SK-MEL-5 (cell line): ENCODE measurements at regions not wholly inside any gene's neighbourhood (a gene's known extent, or its start where the extent isn't known, plus 50 kb on each side); places are given as distances from the start of the nearest gene placed in this dataset.
"Not testable (repeated sequence)": the region's sequence is repeated elsewhere in the genome, so short reads cannot be mapped to it uniquely, and the experiment has no call there.

Experiments
- DNase-seq: peaks from one replicate; pipeline ENCODE4 v3.0.0-alpha.2; 2016; ENCODE audit warnings: low read depth, low spot score
- in situ Hi-C: cut with HindIII; loops from 2 replicates; pipeline ENCODE4 v1.10.0; 2016; ENCODE audit warnings: low sequenced_read_pairs, high pct_unique_total_duplicates, low pct_unique_long_range_greater_than_20kb

DNA sequence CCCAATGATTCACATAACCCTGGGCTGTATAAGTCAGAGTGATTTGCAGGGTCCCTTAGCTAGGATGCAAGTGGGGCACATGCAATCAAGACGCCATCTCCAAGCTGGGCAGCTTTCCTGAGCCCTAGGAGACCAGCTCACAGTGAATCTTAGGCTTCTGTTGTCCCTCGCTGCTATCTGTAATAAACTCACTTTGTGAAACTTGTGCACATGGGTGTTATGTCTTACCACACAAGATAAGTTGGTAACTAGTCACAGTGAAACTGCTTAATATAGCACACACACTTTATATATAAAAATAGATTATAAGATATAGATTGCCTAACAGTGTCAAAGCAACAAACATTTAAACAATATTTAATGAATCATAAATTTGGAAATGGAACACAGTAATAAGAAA, 658.5 kb downstream of the SLCO4C1 start:
- no peak for DNase-seq
- in situ Hi-C loops, result no loop called here

DNA sequence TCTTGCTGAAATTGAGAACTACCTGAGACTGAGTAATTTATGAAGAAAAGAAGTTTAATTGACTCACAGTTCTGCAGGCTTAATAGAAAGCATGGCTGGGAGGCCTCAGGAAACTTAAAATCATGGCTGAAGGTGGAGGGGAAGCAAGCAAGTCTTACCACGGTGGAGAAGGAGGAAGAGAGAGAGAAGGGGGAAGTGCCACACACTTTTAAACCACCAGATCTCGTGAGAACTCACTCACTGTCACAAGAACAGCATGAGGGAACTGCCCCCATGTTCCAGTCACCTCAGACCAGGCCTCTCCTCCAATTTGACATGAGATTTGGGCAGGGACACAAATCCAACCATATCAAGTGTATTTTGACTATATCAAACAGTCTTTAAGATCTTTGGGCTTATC, 668.3 kb downstream of the SLCO4C1 start:
- in situ Hi-C loops, DNase-seq: not testable (repeated sequence)

DNA sequence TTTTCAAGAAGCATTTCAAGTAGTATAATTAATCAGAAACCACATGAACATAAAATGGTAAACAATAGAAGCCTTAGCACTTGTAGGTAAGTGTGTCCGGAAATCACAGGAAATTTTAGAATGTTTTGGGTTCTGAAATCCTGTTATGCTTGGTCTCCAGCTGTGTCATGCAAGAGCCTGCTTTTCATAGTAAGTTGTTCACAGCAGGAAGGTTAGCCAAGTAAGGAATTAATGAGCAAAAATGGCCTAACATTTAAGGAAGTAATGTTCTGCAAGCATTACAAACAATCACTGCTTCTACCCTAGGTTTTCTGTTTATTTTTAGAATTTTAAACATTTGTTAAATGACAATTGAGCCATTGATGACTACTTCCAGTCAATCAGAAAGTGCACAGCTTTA, 669.5 kb downstream of the SLCO4C1 start:
- in situ Hi-C loops, result no loop called here
- DNase-seq, result no peak

DNA sequence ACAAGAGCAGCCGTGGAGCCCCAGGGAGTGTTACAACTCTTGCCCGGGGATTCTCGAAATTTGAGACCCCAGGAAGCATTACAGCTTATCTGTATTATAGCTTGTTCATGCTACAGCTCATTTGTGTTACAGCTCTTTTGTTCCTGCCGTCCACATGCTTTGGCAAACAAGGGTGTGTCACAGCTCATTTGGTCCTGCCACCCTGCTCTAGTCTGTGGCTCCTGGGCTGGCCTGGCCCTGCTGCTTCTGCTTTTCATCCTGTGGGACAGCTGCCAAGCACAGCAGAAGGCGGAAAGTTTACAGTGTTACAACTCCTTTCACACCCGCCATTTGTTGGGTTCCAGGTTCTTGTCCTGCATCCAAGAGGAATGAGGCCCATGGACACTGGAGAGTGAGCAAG, 685.0 kb downstream of the SLCO4C1 start:
- DNase-seq, result no peak
- in situ Hi-C loops, result no loop called here

DNA sequence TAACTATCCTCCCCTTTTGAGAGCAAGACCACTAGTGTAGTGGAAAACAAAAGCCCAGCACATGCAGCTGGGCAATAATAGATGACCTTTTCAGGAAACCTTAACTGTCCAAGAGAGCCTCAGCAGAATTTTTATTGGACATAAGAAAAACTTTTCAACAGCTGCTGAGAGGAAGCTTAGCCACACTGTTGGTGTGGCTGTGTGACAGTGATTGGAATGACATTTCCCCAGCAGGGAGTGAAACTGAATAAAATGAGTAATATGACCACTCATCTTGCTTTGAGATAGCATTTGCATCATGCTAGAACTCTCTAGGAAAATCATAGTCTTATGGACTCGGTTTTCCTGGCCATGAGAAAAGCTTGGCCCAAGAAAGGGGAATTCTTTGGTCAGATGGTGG, 687.8 kb downstream of the SLCO4C1 start:
- in situ Hi-C loops, result no loop called here
- DNase-seq, result no peak

DNA sequence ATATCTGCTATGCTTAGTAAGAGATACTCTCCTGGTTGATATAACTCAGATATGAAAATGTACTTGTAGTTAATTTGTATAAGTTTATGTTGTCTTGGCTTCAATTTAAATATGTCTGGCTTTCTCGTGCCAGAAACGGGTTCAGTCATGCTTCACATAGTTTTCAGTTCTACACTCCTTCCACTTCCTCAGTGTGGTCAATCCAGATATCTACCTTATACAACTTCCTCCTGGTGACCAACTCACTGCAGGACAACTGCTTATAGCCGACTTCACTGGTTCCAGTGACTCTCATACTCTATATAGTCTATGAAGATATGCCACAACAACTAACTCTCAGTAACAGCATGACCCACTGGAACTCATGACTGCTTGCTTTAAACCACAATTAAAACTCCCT, 690.4 kb downstream of the SLCO4C1 start:
- DNase-seq, result no peak
- in situ Hi-C loops, result no loop called here

DNA sequence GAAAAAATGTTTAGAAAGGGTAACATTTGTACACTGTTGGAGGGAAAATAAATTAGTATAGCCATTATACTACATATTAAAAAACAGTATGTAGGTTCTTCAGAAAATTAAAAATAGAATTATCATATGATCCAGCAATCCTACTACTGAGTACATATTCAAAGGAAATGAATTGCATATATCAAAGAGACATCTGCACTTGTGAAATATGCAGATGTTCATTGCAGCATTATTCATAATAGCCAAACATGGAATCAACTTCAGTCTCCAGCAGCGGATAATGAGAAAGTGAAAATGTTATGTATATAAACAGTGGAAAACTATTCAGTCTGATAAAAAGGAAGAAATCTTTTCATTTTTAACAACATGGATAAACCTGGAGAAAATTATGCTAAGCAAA, 695.5 kb downstream of the SLCO4C1 start:
- in situ Hi-C loops, result no loop called here

DNA sequence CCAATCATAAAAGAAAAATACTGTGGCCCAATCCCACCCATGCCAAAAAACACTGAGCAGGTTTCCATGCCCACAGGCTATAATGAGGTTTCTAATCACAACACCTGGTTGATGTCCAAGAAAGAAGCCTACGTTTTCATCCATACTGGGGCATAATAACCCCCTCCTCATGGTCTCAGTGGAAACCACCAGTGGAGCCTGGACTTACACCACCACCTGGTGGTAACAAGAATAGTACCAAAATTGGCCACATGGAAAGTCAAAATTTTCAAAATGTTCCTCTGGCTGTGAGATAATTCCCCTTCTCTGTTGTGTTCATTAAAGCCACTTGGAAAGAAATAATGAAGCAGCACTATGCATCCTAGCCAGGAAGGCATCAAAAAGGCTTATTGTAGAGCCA, 687.3 kb upstream of the ST8SIA4 start:
- in situ Hi-C loops, result no loop called here
- DNase-seq, result peak; percentile 31

More for the DNA sequence above, 695.5 kb downstream of the SLCO4C1 start:
- no peak for DNase-seq

DNA sequence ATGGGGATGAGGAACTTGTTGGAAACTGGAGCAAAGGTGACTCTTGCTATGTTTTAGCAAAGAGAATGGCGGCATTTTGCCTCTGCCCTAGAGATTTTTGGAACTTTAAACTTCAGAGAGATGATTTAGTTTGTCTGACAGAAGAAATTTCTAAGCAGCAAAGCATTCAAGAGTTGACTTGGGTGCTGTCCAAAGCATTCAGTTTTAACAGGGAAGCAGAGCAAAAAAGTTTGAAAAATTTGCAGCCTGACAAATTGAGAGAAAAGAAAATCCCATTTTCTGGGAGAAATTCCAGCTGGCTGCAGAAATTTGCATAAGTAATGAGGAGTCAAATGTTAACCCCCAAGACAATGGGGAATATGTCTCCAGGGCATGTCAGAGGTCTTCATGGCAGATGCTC, 682.3 kb upstream of the ST8SIA4 start:
- in situ Hi-C loops, result no loop called here
- DNase-seq, result no peak

DNA sequence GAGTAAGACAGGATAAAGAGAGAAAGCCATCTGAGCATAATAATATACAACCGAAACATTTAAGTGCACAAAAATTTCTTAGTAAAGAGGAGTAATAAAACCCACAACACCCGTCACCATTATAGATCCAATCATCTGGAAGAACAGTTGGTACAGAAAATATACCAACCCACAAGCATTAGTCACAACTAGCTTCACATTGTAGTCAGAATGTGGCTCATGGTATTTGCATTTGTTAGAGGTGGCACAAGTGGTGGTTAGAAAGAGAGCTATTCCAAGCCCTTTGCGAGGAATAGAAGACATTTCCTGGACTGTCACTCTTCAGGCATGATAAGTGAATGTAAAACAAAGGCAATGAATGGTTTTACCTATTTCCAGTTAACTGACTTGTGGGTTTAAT, 677.5 kb upstream of the ST8SIA4 start:
- DNase-seq, result no peak
- in situ Hi-C loops, result no loop called here

DNA sequence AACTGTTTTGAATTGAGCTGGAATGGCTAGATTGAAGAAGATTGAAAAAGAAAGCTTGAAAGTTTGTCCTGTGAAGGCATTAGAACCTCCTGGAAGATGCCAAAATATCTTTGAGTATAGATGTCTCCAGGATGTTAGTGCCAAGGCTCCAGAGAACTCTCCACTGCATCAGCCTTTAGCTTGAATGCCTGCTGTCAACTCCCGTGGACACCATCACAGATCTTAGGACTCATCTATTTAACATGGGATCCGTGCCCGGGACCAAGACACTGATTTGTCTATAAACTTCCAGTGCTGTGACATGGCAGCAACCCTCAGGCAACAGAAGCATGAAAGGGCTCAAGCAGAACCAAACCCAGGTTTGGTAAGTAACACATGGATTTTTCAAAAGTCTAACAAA, 670.9 kb upstream of the ST8SIA4 start:
- in situ Hi-C loops, result no loop called here

DNA sequence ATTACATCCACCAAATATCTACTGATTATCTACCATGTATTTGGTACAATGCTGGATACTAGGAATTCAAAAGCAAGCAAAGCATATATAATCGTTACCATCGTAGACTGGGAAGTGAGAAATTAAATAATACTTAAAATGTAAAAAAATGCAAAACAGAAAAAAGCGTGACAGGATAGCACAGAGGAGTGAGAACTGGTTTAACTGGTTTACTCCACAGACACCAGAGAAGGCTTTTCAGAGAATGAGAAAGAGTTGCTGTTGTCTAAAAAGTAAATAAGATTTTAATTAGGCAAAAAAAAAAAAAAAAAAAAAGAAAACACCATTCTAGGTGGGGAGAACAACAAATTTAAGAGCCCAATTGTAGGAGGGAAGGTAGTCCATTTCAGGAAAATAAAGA, 657.9 kb upstream of the ST8SIA4 start:
- in situ Hi-C loops, result no loop called here
- no peak for DNase-seq

More for the DNA sequence above, 670.9 kb upstream of the ST8SIA4 start:
- DNase-seq, result no peak

DNA sequence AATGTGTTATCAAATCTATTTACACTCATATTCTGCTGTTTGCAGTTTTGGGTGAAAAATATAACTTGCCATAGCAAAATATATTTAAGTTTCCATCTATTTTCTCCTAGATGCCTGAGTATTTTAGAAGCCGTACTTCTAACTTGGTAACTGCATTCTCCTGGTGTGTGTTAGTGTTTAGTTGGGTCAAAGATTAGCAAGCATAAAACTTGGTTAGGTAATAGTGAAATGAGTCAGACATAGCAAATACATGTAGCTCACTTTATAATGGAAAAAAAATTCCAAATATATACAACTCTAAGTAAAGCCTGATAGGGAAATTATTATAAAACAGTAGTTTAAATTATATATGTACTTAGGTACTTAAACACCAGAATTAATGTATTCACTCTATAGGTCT, 640.7 kb upstream of the ST8SIA4 start:
- in situ Hi-C loops, result no loop called here
- DNase-seq, result no peak

DNA sequence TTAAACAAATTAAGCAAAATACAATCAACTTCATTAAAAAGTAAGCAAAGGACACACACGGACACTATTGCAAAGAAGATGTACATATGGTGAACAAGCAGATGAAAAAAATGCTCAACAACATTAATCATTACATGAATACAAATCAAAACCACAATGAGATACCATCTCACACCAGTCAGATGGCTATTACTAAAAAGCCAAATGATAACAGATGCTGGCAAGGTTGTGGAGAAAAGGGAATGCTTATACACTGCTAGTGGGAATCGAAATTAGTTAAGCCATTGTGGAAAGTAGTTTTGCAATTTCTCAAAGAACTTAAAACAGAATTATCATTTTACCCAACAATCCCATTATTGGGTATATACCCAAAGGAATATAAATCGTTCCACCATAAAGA, 636.2 kb upstream of the ST8SIA4 start:
- DNase-seq, result no peak

DNA sequence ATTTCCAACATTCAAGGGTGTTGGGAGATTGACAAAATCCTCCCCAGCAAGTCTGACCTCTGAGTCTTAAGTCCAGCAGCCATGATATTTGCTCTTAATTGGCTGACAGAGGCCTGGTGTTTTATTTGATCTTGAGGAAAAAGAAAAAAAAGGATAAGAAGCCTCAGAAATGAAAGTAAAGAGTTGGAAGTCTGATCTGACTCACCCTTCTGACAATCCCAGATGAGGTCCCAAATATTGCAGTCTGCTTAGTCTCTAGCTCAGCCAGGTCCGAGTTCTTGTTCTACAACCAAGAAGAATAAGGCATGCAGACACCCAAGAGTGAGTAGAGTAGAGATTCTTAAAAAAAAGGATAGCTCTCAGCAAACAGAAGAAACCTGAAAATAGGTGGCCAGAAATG, 632.5 kb upstream of the ST8SIA4 start:
- in situ Hi-C loops, result no loop called here
- DNase-seq, result no peak

More for the DNA sequence above, 636.2 kb upstream of the ST8SIA4 start:
- in situ Hi-C loops, result no loop called here

DNA sequence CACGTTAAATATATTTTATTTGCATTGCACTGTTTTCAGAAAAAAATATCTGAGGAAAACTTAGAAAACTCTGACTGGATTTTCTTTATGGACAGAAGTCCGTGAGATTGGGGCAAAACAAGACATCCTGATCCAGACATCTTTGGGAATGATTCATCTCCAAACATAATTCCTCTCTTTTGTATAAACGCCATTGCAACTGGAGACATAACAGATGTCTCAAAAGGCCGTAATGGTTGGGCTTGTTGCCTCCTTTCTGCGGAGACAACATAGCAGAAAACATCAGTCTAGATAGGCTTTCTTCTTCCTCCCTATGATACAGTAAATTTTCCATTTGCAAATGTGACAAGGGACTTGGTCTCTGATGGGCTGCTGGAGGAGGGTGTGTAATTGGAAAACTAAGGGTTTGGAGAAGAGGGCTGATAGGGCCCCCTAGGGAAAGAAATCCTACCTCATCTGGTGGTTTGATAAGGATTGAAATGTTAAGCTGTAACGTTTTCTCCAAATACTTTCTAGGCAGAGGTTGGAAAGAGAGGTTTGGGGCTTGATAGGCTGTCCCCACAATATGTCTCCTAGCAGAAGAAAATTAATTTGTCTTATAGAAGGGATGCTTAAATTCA, 631.5 kb upstream of the ST8SIA4 start:
- no peak for DNase-seq
- in situ Hi-C loops, result no loop called here

DNA sequence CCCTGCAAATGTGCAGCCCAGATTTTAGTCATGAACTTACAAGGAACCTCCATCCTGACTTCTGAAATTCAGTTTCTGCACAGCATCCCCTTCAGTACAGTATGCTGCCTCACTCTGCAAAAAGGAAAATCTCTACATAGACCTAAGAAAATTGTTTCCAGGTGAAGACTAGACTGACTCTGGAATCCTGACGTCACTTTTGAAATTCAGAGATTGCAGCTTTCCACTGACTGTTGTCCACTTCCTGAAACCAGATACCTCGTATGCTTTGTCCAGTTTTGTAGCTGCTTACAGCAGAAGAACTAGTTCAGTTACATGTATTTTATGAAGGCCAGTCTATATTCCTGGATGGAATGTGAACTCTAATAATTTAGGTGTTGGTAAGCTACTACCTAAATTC, 629.3 kb upstream of the ST8SIA4 start:
- DNase-seq, result no peak
- in situ Hi-C loops, result no loop called here

DNA sequence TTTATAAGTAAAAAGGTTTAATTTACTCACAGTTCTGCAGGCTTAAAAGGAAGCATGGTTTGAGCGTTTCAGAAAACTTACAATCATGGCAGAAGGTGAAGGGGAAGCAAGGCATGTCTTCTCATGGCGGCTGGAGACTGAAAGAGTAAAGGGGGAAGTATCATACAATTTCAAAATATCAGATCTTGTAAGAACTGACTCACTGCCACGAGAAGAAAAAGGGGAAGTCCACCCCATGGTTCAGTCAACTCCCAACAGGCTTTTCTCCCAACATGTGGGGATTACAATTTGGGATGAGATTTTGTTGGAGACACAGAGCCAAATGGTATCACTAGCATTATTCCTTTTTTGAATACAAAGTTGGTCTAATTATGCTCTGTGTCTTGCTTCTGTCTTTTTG, 627.9 kb upstream of the ST8SIA4 start:
- in situ Hi-C loops, result no loop called here

DNA sequence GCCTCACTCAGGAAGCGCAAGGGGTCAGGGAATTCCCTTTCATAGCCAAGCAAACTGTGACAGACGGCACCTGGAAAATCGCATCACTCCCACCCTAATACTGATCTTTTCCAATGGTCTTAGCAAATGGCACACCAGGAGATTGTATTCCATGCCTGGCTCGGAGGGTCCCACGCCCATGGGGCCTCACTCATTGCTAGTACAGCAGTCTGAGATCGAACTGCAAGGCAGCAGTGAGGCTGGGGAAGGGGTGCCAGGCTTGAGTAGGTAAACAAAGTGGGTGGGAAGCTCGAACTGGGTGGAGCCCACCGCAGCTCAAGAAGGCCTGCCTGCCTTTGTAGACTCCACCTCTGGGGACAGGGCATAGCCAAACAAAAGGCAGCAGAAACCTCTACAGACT, 626.0 kb upstream of the ST8SIA4 start:
- in situ Hi-C loops, DNase-seq: not testable (repeated sequence)

More for the DNA sequence above, 627.9 kb upstream of the ST8SIA4 start:
- DNase-seq, result no peak

DNA sequence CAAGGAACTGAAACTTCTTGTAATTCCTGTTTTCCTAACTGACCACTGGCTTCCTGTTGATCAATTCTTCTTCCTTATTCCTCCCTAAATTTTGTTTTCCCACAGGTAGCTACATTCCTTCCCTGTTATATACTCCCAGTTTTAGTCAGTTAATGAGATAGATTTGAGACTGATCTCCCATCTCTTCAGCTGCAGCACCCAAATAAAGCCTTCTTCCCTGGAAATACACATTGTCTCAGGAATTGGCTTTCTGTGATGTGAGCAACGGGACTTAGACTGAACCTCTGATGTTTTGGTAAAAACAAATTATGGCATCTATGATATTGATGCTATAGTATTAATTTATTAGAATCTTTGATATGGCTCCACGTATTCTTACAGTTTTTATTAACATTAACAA, 617.3 kb upstream of the ST8SIA4 start:
- no peak for DNase-seq
- in situ Hi-C loops, result no loop called here
